Posterior vena cava (tissue), 2 donors: ENCODE measurements at regions not wholly inside any gene's neighbourhood (a gene's known extent, or its start where the extent isn't known, plus 50 kb on each side); places are given as distances from the start of the nearest gene placed in this dataset.
"Not testable (repeated sequence)": the region's sequence is repeated elsewhere in the genome, so short reads cannot be mapped to it uniquely, and the experiment has no call there.

Source experiments
- DNase-seq: peaks from one replicate; pipeline ENCODE4 v3.0.0-alpha.2; 2020; ENCODE audit warnings: low spot score
- intact Hi-C, 2 donors: fragments of 100-400 bp; cut with DNase I; formaldehyde crosslinking; loops; one replicate each; pipeline versions ENCODE4 v1.14.1 to v1.14.2; 2022 to 2023
- donor health status: DM: yes; HTN: yes; CAD: no.
- donor health status: DM: yes; HTN: yes; CAD: no.

- intact Hi-C loops, result loop anchor here in 1 of 2 donors (10.0 kb wide), 1 partner anchor 188 kb away; the partner anchor contains the start of gene FAM43A
Observed at GRCh38 chr3:194872669-194872977, 186.9 kb downstream of the FAM43A start.

GRCh38 chr3:194873474-194873873, 187.8 kb downstream of the FAM43A start:
- not testable (repeated sequence) for DNase-seq
- intact Hi-C loops, result loop anchor here in 1 of 2 donors (10.0 kb wide), 1 partner anchor 189 kb away; the partner anchor contains the start of gene FAM43A

More at GRCh38 chr3:194872669-194872977, 186.9 kb downstream of the FAM43A start:
- DNase-seq, result no peak

DNA sequence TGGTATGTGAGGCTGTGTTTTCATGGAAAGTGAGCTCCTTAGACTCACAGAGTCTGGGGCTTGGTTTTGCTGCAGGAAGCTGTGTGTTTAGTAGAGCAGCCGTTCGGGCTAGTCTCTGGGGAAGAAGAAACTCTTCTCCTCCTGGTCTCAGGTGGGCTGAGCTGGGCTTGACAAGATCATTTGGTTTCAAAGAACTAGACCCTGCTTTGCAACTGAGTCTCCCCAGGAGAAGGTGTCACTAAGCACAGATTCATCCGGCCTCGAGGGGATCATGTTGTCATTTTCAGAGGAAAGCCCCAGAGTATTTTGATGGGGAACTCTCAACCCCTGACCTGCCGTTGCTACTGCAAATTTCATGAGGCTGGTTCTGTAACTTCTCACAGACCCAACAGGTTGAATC, 188.5 kb downstream of the FAM43A start:
- intact Hi-C loops, result loop anchor here in 1 of 2 donors (10.0 kb wide), 1 partner anchor 189 kb away; the partner anchor contains the start of gene FAM43A
- DNase-seq, result no peak

GRCh38 chr3:194874783-194875182, 189.1 kb downstream of the FAM43A start:
- no peak for DNase-seq
- intact Hi-C loops, result loop anchor here in 1 of 2 donors (10.0 kb wide), 1 partner anchor 190 kb away; the partner anchor contains the start of gene FAM43A

DNA sequence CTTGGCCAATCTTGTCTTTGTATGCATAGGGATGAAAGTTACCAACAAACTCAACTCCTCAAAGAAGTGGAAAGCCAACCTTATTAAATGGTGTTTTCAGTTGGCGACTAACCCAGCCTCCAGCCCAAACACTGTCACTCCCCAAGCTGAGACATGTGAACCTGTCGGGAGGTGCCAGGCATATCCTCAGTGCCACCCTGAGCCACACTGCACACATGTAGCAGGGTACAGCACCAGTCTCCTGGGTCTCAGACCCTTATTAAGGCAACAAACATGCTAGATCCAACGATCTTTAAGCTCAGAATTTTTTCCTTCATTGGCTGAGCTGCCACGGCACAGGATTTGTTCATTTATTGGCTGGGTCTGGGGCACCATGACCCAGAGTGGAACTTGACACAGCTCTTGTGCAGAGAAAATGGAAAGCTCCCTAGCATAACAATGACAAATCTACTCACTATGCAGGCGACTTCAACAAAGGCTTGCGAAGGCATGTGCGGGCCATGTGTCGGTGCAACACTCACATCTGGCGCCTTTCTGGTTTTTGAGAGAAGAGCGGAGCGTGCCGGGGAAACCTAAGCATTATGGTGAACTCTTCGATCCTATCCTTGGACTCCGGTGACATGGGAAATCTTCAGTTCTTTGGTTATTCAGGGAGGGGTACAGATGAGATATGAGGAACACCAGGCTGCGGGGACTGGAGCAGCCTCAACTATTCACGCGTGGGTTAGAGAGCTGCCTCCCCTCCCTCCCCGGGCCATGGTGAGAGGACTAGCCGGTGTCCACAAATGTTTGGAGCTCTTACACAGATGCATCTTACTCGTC, 190.1 kb downstream of the FAM43A start:
- DNase-seq, result no peak
- intact Hi-C loops, result loop anchor here in 1 of 2 donors (10.0 kb wide), 1 partner anchor 191 kb away; the partner anchor contains the start of gene FAM43A

GRCh38 chr3:194876403-194877095, 190.9 kb downstream of the FAM43A start:
- intact Hi-C loops, result loop anchor here in 1 of 2 donors (10.0 kb wide), 1 partner anchor 192 kb away; the partner anchor contains the start of gene FAM43A
- no peak for DNase-seq

DNA sequence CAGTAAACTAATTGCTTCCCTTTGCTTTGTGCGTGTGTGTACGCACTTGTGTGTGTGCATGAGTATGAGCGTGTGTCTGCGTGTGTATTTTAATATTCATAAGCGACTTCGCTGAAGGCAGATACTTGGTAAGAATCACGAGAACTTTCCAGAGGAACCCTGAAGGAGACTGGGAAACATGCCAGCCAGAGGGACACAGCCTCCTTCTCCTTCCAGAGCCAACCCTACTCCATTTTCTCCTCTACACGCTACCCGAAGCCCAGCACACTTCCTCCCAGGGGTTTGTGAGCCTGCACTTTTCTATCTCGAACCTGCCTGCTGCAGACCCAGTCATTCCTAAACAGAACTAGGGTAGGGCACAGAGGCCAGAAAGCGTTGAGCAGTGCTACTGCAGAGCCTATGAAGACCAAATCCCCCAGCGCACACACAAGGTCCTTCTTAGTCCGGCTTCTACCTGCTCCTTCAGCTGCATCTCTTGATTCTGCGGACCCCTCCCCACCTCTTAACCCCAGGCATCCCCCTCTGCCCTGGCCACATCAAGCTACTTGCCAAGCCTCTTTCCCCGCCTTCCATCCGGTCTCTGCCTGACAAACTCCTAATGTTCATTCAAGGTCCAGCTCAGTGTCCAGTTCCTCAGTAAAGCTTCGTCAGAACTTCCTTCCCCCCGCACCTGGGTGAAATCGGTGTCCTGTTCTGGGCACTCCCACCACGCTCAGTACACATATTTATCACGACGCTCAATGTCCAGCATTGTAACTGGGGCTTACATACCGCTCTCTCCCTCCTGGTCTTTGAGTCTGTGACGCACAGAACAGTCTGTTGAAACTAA, 191.8 kb downstream of the FAM43A start:
- intact Hi-C loops, result loop anchor here in 1 of 2 donors (10.0 kb wide), 1 partner anchor 193 kb away; the partner anchor contains the start of gene FAM43A

GRCh38 chr3:194879126-194879877, 193.6 kb downstream of the FAM43A start:
- intact Hi-C loops, result loop anchor here in 1 of 2 donors (10.0 kb wide), 1 partner anchor 195 kb away; the partner anchor contains the start of gene FAM43A
- DNase-seq, result no peak

More for the DNA sequence above, 191.8 kb downstream of the FAM43A start:
- DNase-seq, result no peak

DNA sequence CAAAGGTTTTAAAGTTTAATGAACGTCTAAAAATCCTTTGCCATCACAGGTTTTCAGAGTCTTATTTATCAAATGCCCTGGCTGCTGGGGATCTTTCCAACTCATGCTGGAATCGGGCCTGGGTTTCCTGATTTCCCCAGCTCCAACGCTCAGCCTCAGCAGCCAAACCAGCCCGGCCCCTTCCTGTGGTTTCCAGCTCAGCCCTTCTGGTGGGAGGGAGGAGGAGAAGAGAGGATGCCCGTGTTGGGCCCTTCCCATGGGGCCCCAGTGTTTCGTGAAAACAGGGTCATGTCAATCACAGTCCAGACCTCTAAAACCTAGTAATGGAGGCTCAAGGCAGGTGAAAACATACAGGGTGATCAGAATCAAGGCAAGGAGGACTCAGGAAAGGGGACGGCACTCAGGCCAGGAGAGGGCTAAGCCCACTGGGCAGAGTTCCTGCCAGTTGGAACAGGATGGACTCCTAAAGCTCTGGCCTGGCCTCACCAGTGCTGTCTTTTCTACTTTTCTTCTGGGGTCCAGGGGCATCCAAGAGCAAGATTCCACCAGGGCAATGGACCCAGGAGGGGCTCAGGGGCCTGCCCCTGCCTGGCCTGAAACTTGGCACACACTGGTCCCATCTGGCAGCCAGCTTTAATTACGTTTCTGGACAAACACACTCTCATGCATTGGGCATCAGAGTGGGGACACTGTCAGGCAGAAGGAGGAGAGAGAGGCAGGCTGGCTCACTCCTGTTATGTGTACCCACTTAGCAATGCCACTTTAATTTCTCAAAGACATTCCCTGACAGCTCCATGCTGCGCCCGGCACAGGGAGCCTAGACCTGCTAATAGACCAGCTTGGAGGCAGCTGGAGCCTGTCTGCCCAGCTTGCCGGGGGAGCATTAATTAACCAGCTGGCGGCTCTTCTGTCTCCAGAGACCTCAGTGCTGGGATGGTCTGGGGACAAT, 194.6 kb downstream of the FAM43A start:
- intact Hi-C loops, result loop anchor here in 1 of 2 donors (10.0 kb wide), 1 partner anchor 195 kb away; the partner anchor contains the start of gene FAM43A
- DNase-seq, result peak; percentile 90

DNA sequence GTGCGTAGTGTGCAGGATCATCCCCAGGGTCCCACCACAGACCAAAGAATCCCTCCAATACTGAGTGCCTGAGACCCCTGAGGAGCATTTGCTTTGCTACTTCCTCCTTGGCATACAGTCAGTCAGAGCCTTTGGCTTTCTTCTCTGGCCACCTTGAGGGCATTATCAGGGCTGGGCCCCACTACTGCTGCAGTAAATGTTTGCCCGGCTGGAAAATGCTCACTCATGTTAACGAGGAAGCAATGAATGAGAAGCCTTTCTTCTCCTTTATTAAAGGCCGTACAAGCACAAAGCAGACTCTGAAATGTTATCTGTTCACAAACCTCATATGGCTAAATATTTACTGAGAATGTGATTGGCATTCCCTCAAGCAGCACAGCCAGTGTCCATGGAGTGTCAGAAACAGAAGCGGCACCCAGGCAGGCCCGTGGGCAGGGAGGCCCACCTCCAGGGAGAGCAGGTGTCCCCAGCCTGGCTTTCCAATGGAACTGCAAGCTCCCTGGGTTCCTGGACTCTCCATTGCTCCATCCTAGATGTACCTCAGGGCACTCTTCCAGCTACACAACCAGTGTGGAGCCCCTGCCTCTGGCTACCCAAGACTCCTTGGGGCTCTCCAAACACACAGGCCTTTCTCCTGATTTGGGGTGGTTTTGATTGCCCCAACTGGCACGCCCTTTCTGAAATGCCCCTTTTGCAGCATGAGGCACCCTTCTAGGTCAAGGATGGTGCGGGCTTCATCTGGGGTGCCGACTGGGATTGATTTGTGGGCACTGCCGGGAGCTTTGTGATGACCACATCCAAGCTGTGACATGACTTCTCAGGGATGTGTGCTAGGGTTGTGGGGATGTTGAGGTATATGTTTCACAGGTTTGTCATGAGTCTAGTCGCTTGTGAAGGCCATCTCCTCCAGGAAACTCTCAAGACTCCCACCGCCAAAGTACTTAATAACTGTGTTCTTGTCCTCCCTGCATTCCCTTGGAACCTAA, 195.6 kb downstream of the FAM43A start:
- DNase-seq, result no peak
- intact Hi-C loops, result no loop called here

GRCh38 chr3:194884649-194885315, 199.1 kb downstream of the FAM43A start:
- intact Hi-C loops, result loop anchor here in 1 of 2 donors (1.0 kb wide), 1 partner anchor 155 kb away; no protein-coding TSS in a partner anchor

GRCh38 chr3:194885766-194886165, 200.1 kb downstream of the FAM43A start:
- DNase-seq, result no peak
- intact Hi-C loops, result loop anchor here in 1 of 2 donors (1.0 kb wide), 1 partner anchor 156 kb away; no protein-coding TSS in a partner anchor

More at GRCh38 chr3:194884649-194885315, 199.1 kb downstream of the FAM43A start:
- DNase-seq, result no peak

DNA sequence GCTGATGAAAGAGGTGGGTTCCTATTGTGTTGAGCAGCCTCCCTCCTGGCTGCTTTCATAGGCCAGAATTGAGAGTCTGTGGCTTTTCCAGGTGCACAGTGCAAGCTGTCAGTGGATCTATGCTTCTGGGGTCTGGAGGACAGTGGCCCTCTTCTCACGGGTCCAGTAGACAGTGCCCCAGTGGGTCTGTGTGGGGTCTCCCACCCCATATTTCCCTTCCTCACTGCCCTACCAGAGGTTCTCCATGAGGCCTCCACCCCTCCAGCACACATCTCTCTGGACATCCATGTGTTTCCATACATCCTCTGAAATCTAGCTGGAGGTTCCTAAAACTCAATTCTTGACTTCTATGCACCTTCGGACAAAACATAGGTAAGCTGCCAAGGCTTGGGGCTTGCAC, 201.2 kb downstream of the FAM43A start:
- intact Hi-C loops, result no loop called here
- no peak for DNase-seq

DNA sequence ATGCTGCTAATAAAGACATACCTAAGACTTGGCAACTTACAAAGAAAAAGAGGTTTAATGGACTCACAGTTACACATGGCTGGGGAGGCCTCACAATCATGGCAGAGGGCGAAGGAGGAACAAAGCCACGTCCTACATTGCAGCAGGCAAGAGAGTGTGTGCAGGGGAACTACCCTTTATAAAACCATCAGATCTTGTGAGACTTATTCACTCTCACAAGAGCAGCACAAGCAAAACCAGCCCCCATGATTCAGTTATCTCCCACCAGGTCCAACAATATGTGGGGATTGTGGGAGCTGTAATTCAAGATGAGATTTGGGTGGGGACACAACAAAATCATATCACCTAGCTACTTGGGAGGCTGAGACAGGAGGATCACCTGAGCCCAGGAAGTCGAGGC, 202.4 kb downstream of the FAM43A start:
- intact Hi-C loops, result not testable (repeated sequence)

DNA sequence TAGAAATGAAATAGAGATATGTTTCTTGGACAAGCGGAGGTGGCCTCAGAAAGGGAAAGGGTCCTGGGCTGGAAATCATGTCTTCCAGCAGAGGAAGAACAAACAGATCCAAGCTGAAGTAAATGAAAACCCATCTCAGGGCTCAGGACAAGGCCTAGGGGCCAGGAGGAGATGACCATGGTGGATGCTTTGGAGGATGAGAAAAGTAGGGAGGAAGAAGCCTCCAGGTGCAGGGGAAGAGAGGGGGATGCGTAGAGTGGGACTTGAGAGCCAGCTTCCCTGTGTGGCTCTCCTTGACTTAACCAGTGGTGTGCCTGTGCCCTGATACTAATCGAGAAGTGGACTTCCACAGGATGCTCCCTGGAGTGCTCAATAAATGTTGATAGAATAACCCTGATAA, 203.2 kb downstream of the FAM43A start:
- intact Hi-C loops, result no loop called here
- no peak for DNase-seq

More for the DNA sequence above, 202.4 kb downstream of the FAM43A start:
- DNase-seq, result not testable (repeated sequence)
